ENCODE measurements at regions not wholly inside any gene's neighbourhood (a gene's known extent, or its start where the extent isn't known, plus 50 kb on each side); places are given as distances from the start of the nearest gene placed in this dataset.

DNA sequence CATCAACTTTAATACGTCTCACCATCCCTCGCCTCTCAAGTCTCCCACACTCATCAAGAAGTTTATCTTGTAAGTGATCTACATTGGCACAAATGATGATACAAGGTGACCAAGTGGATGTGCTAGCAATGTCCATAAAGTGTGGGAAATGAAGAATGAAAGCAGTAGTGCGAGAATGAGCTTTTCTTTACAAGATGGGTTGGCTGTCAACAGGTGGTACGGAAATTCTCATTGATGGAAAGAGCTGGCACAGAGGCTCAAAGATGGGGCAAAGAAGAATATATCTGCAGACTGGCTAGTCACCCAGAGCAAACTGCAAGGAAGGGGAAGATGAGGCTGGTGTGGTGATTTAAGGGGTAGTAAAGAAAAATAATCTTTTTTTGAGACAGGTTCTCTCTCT is 640.8 kb downstream of the MAT2B start:
- TF ChIP-seq, protein P1, sequence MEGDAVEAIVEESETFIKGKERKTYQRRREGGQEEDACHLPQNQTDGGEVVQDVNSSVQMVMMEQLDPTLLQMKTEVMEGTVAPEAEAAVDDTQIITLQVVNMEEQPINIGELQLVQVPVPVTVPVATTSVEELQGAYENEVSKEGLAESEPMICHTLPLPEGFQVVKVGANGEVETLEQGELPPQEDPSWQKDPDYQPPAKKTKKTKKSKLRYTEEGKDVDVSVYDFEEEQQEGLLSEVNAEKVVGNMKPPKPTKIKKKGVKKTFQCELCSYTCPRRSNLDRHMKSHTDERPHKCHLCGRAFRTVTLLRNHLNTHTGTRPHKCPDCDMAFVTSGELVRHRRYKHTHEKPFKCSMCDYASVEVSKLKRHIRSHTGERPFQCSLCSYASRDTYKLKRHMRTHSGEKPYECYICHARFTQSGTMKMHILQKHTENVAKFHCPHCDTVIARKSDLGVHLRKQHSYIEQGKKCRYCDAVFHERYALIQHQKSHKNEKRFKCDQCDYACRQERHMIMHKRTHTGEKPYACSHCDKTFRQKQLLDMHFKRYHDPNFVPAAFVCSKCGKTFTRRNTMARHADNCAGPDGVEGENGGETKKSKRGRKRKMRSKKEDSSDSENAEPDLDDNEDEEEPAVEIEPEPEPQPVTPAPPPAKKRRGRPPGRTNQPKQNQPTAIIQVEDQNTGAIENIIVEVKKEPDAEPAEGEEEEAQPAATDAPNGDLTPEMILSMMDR (IDR thresholded peaks at IDR 0.05) = no peak
- no peak for TF ChIP-seq POLR2A (IDR thresholded peaks at IDR 0.05)

Measured in thyroid gland (tissue), 4 donors.